SU-DHL-6 (cell line): ENCODE measurements at regions not wholly inside any gene's neighbourhood (a gene's known extent, or its start where the extent isn't known, plus 50 kb on each side); places are given as distances from the start of the nearest gene placed in this dataset.

Source experiments
- EZH2phosphoT487 ChIP-seq: fragments of 200-600 bp; sonication (generic), shearing (Covaris generic); conservative IDR thresholded peaks from 2 replicates; pipeline ENCODE4 v1.6.1; 2018; ENCODE audit warnings: mild to moderate bottlenecking, antibody characterized with exemption, low read length, moderate library complexity, mixed read lengths
- TF ChIP-seq, protein P1 (sequence below): fragments of 200-600 bp; sonication (generic); IDR thresholded peaks from one replicate; pipeline ENCODE4 v1.5.1; 2017; ENCODE audit warnings: antibody characterized with exemption, mild to moderate bottlenecking, low read length, moderate library complexity; ENCODE audit not compliant: insufficient read depth, poor library complexity, severe bottlenecking

- TF ChIP-seq, protein P1, sequence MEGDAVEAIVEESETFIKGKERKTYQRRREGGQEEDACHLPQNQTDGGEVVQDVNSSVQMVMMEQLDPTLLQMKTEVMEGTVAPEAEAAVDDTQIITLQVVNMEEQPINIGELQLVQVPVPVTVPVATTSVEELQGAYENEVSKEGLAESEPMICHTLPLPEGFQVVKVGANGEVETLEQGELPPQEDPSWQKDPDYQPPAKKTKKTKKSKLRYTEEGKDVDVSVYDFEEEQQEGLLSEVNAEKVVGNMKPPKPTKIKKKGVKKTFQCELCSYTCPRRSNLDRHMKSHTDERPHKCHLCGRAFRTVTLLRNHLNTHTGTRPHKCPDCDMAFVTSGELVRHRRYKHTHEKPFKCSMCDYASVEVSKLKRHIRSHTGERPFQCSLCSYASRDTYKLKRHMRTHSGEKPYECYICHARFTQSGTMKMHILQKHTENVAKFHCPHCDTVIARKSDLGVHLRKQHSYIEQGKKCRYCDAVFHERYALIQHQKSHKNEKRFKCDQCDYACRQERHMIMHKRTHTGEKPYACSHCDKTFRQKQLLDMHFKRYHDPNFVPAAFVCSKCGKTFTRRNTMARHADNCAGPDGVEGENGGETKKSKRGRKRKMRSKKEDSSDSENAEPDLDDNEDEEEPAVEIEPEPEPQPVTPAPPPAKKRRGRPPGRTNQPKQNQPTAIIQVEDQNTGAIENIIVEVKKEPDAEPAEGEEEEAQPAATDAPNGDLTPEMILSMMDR: no peak
- no peak for TF ChIP-seq EZH2phosphoT487
Observed at GRCh38 chr4:154960476-154960875, 179.4 kb downstream of the RBM46 start.
